Neural cell (in vitro differentiated cells): ENCODE measurements at regions not wholly inside any gene's neighbourhood (a gene's known extent, or its start where the extent isn't known, plus 50 kb on each side); places are given as distances from the start of the nearest gene placed in this dataset.

Experiments used
- H2AFZ ChIP-seq: fragments of 200-600, 300-800 bp; sonication (generic), shearing (Covaris generic); 2 replicates; pipeline ENCODE4 v1.6.0; 2014; ENCODE audit warnings: low read depth, mild to moderate bottlenecking, antibody characterized with exemption, low read length, moderate library complexity
- H3F3A ChIP-seq: fragments of 200-600 bp; shearing (Covaris generic); 2 replicates; pipeline ENCODE4 v1.6.1; 2016; ENCODE audit warnings: mild to moderate bottlenecking, moderate library complexity, mixed read lengths, antibody characterized with exemption, low read length; ENCODE audit not compliant: insufficient read depth, poor library complexity, severe bottlenecking
- H3K27ac ChIP-seq: fragments of 200-600, 300-800 bp; sonication (generic), shearing (Covaris generic); 2 replicates; pipeline ENCODE4 v1.5.1; 2014; ENCODE audit warnings: mild to moderate bottlenecking, low read length, moderate library complexity
- H3K27me3 ChIP-seq: fragments of 300-800, 200-600 bp; sonication (generic), shearing (Covaris generic); 2 replicates; pipeline ENCODE4 v1.6.0; 2014; ENCODE audit warnings: mild to moderate bottlenecking, low read depth, low read length, moderate library complexity; ENCODE audit not compliant: insufficient read depth
- H3K36me3 ChIP-seq: fragments of 300-800, 200-600 bp; sonication (generic), shearing (Covaris generic); 2 replicates; pipeline ENCODE4 v1.5.1; 2014; ENCODE audit warnings: mild to moderate bottlenecking, antibody characterized with exemption, low read length, moderate library complexity; ENCODE audit not compliant: insufficient read depth
- H3K4me2 ChIP-seq: fragments of 300-800, 200-600 bp; sonication (generic), shearing (Covaris generic); 2 replicates; pipeline ENCODE4 v1.6.0; 2014; ENCODE audit warnings: mild to moderate bottlenecking, low read length
- H3K4me3 ChIP-seq: fragments of 300-800, 200-600 bp; sonication (generic), shearing (Covaris generic); 2 replicates; pipeline ENCODE4 v1.5.1; 2014; ENCODE audit warnings: mild to moderate bottlenecking, low read length, moderate library complexity
- H3K79me2 ChIP-seq: fragments of 200-600 bp; shearing (Covaris generic); replicated peaks from 2 replicates; pipeline ENCODE4 v1.6.0; 2014; ENCODE audit warnings: mild to moderate bottlenecking, low read length, moderate library complexity; ENCODE audit not compliant: insufficient read depth
- H3K9ac ChIP-seq: fragments of 300-800, 200-600 bp; sonication (generic), shearing (Covaris generic); 2 replicates; pipeline ENCODE4 v1.6.1; 2016; ENCODE audit warnings: mild to moderate bottlenecking, low read length, mixed read lengths
- H3K9me2 ChIP-seq: fragments of 200-600 bp; shearing (Covaris generic); 2 replicates; pipeline ENCODE4 v1.6.1; 2016; ENCODE audit warnings: mild to moderate bottlenecking, low read length, mixed read lengths; ENCODE audit not compliant: insufficient read depth
- H3K9me3 ChIP-seq: fragments of 200-600, 300-800 bp; sonication (generic), shearing (Covaris generic); 2 replicates; pipeline ENCODE4 v1.6.1; 2016; ENCODE audit warnings: mild to moderate bottlenecking, mixed run types, low read length, moderate library complexity, mixed read lengths
- H4K20me1 ChIP-seq: fragments of 200-600 bp; shearing (Covaris generic); 2 replicates; pipeline ENCODE4 v1.6.1; 2016; ENCODE audit warnings: mild to moderate bottlenecking, mixed run types; ENCODE audit not compliant: insufficient read depth
- EP300 ChIP-seq: fragments of 450-650 bp; conservative IDR thresholded peaks from 2 replicates; pipeline ENCODE4 v1.6.1; 2014; ENCODE audit warnings: antibody characterized with exemption, mild to moderate bottlenecking, moderate library complexity; ENCODE audit not compliant: poor library complexity, severe bottlenecking
- EZH2 ChIP-seq: fragments of 200-600, 300-800 bp; shearing (Covaris generic), sonication (generic); IDR thresholded peaks from 2 replicates; pipeline ENCODE4 v1.6.1; 2014; ENCODE audit warnings: antibody characterized with exemption, low read length, borderline replicate concordance, mild to moderate bottlenecking; ENCODE audit not compliant: insufficient read depth, poor library complexity, severe bottlenecking
- MXI1 ChIP-seq: fragments of 450-650 bp; conservative IDR thresholded peaks from 2 replicates; pipeline ENCODE4 v1.6.1; 2014; ENCODE audit warnings: antibody characterized with exemption, mild to moderate bottlenecking; ENCODE audit not compliant: poor library complexity, severe bottlenecking
- POLR2AphosphoS5 ChIP-seq: IDR thresholded peaks from 2 replicates; pipeline ENCODE4 v1.6.1; 2012
- RAD21 ChIP-seq: fragments of 450-650 bp; conservative IDR thresholded peaks from 2 replicates; pipeline ENCODE4 v1.6.1; 2014; ENCODE audit warnings: antibody characterized with exemption, mild to moderate bottlenecking, moderate library complexity
- SMC3 ChIP-seq: fragments of 450-650 bp; conservative IDR thresholded peaks from 2 replicates; pipeline ENCODE4 v1.6.1; 2014; ENCODE audit warnings: antibody characterized with exemption, mild to moderate bottlenecking, moderate library complexity; ENCODE audit not compliant: poor library complexity
- TAF1 ChIP-seq: IDR thresholded peaks from 2 replicates; pipeline ENCODE4 v1.6.1; 2012; ENCODE audit warnings: low read depth
- TF ChIP-seq, protein P1 (sequence below): IDR thresholded peaks from 2 replicates; pipeline ENCODE4 v1.6.1; 2012; ENCODE audit warnings: borderline replicate concordance
- TF ChIP-seq, protein P2 (sequence below): fragments of 450-650 bp; IDR thresholded peaks from 2 replicates; pipeline ENCODE4 v1.5.1; 2014; ENCODE audit warnings: antibody characterized with exemption, mild to moderate bottlenecking, moderate library complexity; ENCODE audit not compliant: poor library complexity, severe bottlenecking

DNA sequence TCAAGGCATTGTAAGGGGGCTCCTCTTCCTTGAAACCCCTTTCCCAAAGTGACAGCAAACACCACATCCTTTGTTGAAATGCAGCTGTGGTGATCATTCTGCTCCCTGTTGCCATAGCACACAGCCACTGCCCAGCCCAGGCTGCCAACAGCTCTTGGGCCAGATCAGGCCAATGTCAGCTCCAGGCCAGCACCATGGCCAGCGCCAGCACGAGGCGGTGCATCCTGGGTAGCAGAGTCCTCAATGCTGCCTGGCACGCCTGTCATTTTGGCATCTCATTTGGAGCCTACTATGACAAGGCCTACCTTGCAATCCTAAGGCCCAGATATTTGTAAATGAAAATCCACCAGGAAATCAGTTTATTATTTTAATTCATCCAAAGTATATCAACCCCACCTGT lies 390.6 kb downstream of the DNAH5 start:
- Histone ChIP-seq H3K9ac (no peak overlapping the region), H3K4me2 (no peak overlapping the region), H4K20me1 (no peaks in the 10 kb centered on the region), H3K4me3 (no peak overlapping the region), H3K27me3 (no peaks in the 10 kb centered on the region), H3K9me2 (no peaks in the 10 kb centered on the region), H3K79me2 (no peaks in the 10 kb centered on the region), H3F3A (no peaks in the 10 kb centered on the region), H3K9me3 (no peaks in the 10 kb centered on the region), H3K36me3 (no peaks in the 10 kb centered on the region), H3K27ac (no peak overlapping the region), H2AFZ (no peak overlapping the region)
- TF ChIP-seq EP300: no peak
- no peak for TF ChIP-seq RAD21
- no peak for TF ChIP-seq POLR2AphosphoS5
- TF ChIP-seq, protein P1, sequence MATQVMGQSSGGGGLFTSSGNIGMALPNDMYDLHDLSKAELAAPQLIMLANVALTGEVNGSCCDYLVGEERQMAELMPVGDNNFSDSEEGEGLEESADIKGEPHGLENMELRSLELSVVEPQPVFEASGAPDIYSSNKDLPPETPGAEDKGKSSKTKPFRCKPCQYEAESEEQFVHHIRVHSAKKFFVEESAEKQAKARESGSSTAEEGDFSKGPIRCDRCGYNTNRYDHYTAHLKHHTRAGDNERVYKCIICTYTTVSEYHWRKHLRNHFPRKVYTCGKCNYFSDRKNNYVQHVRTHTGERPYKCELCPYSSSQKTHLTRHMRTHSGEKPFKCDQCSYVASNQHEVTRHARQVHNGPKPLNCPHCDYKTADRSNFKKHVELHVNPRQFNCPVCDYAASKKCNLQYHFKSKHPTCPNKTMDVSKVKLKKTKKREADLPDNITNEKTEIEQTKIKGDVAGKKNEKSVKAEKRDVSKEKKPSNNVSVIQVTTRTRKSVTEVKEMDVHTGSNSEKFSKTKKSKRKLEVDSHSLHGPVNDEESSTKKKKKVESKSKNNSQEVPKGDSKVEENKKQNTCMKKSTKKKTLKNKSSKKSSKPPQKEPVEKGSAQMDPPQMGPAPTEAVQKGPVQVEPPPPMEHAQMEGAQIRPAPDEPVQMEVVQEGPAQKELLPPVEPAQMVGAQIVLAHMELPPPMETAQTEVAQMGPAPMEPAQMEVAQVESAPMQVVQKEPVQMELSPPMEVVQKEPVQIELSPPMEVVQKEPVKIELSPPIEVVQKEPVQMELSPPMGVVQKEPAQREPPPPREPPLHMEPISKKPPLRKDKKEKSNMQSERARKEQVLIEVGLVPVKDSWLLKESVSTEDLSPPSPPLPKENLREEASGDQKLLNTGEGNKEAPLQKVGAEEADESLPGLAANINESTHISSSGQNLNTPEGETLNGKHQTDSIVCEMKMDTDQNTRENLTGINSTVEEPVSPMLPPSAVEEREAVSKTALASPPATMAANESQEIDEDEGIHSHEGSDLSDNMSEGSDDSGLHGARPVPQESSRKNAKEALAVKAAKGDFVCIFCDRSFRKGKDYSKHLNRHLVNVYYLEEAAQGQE: no peak
- no peak for TF ChIP-seq MXI1
- no peak for TF ChIP-seq TAF1
- TF ChIP-seq, protein P2, sequence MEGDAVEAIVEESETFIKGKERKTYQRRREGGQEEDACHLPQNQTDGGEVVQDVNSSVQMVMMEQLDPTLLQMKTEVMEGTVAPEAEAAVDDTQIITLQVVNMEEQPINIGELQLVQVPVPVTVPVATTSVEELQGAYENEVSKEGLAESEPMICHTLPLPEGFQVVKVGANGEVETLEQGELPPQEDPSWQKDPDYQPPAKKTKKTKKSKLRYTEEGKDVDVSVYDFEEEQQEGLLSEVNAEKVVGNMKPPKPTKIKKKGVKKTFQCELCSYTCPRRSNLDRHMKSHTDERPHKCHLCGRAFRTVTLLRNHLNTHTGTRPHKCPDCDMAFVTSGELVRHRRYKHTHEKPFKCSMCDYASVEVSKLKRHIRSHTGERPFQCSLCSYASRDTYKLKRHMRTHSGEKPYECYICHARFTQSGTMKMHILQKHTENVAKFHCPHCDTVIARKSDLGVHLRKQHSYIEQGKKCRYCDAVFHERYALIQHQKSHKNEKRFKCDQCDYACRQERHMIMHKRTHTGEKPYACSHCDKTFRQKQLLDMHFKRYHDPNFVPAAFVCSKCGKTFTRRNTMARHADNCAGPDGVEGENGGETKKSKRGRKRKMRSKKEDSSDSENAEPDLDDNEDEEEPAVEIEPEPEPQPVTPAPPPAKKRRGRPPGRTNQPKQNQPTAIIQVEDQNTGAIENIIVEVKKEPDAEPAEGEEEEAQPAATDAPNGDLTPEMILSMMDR: no peak
- TF ChIP-seq EZH2: no peak
- no peak for TF ChIP-seq SMC3

DNA sequence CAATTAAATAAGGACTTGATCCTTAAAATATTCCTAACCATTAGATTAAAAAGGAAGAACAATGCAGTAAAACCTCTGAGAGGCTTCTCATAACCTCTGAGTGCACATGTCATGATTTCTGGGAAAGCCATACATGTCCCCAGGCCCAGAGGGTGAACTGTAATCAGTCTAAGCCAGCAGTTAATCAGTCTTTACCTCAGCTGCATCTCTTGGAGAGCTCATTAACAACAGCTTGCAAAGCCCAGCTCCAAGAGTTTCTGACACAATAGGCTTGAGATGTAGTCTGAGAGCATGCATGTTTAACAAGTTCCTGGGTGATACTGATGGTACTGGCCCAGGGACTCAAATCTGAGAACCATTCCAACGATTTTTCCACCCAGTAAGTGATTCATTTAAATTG lies 392.1 kb downstream of the DNAH5 start:
- H3K4me2 ChIP-seq: no peak overlapping the region
- no peaks in the 10 kb centered on the region for H3K36me3 ChIP-seq
- no peak overlapping the region for H3K9ac ChIP-seq
- TF ChIP-seq, protein P1: no peak
- TF ChIP-seq POLR2AphosphoS5 (no peak), EZH2 (no peak)
- no peaks in the 10 kb centered on the region for H3K9me3 ChIP-seq
- H3K4me3 ChIP-seq: no peak overlapping the region
- no peaks in the 10 kb centered on the region for H3K79me2 ChIP-seq
- H3K27me3 ChIP-seq: no peaks in the 10 kb centered on the region
- no peaks in the 10 kb centered on the region for H4K20me1 ChIP-seq
- H2AFZ ChIP-seq: no peak overlapping the region
- no peaks in the 10 kb centered on the region for H3F3A ChIP-seq
- no peaks in the 10 kb centered on the region for H3K9me2 ChIP-seq
- peak overlapping the region; percentile 30 for H3K27ac ChIP-seq
